NK-92 (cell line): ENCODE measurements at regions not wholly inside any gene's neighbourhood (a gene's known extent, or its start where the extent isn't known, plus 50 kb on each side); places are given as distances from the start of the nearest gene placed in this dataset.
"Not testable (repeated sequence)": the region's sequence is repeated elsewhere in the genome, so short reads cannot be mapped to it uniquely, and the experiment has no call there.

Source experiments
- DNase-seq: peaks from one replicate; lab custom pipeline; 2025; ENCODE audit not compliant: unreplicated experiment; lab: John Stamatoyannopoulos, UW

DNA sequence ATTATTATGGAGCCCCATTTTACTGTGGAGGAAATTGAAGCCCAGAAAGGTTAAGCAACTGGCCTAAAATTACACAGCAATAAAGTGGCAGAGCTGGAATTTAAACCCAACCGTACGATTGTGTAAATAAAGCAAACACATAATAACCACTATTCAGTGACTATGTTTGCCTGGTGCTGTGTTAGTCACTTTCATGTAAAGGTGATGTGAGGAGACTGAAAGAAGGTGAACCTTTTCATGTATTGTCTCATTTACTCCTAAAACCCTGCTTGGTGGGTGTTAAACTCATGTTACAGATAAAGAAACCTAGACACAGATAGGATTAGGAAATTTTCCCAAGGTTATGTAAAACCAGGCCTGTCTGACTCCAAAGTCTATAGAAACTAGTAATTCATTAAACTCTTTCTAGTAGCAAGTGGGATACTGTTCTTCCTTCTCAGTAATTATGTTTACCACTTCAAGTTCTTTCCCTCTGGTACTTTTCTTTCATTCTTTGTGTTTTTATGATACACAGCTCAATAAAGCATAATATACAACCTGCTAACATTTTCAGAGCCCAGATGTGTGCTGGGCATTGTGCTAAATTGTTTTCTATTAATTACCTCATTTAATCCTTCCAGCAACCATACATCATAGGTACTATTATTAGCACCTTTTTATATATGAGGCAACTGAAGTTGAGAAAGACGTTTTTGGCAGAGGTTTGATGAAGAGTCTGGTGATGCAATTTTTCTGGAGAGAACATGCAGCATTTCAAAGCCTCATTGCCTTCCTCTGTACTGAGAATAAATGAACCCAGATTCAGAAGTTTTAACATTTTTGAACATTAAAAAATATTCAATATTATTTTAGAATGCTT lies 202.7 kb downstream of the SPRY1 start:
- no peak for DNase-seq

DNA sequence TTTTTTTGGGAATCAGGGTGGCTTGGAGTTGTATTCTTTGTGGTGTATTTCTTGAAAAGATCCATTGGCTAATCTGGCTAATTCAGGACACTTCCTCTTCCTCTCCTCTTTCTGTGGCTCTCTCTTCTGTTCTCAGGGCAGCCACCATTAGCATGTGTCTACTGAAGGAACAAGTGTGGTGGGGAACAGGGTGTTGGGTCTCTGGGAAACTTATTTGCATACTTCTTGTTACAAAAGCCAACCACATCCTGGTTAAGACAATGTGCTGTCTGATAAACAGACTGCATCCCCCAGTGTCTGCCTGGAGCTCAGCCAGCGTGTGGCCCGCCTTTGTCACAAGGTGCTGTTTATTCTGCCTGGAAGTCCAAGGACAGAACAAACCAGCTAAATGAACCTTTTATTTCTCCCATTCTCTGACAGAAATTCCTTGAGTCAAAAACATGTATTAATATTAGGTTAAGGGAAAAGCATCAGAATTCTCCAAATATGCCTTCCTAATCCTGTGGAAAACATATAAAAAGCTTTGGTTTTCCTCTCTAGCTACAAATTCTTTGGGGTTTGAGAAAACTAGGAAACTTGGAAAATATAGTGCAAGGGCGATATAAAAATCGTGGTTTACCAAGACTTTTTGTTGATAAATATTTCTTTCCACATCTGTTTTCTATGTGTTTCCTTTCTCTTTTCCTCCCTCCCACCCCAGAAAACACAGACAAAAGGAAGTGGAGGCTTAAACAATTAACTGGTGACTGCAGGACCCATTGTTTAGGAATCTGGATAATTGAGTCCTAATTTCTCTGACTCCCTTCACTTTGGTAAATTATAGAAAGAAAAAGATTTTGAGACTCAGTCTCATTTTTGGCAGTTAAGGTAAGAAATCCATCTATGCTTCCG lies 203.6 kb downstream of the SPRY1 start:
- DNase-seq = no peak

DNA sequence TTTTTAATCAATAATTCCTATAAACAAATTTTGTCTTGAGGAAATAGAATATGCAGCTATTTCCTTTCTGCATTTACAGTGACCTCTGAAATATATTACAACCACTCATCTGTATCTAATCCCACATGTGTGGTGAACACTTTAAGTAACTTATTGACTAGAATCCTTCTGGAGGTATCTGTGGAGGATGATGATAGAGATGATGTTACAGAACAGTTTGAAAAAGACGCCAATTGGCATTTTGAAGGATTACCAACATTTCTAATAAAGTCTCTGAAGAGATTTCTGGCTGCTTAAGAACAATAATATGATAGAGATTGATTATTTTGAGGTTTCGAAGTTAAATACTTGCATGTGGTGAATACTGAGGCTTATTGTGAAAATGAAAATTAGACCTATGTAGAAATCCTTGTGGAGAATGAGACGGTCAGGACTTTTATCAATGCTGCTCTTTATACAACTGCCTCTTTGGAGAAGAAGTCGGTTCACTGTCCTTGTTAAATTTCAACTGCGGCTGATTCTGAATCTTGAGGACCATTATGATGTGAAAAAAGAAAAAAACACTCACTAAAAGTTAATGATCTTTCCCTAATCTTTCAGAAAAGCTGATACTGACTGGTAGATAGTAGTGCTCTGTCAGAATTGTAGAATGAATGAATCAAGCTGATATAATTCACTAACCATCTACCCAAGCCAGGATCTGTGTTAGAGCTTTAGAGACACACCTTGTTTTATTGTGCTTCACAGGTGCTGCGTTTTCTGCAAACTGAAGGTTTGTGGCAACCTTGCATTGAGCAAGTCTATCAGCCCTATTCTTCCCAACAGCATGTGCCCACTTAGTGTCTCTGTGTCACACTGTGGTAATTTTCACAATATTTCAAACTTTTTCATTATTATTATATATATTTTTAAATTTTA lies 204.7 kb downstream of the SPRY1 start:
- no peak for DNase-seq

DNA sequence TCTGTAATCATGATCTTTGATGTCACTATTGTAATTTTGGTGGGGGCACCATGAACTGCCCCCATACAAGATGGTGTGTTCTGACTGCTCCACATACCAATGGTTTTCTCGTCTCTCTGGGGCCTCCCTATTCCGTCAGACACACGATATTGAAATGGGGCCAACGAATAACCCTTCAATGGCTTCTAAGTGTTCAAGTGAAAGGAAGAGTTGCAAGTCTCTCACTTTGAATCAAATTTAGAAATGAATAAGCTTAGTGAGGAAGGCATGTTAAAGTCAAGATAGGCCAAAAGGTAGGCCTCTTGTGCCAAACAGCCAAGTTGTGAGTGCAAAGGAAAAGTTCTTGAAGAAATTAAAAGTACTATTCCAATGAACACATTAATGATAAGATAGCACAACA lies 205.4 kb downstream of the SPRY1 start:
- no peak for DNase-seq

DNA sequence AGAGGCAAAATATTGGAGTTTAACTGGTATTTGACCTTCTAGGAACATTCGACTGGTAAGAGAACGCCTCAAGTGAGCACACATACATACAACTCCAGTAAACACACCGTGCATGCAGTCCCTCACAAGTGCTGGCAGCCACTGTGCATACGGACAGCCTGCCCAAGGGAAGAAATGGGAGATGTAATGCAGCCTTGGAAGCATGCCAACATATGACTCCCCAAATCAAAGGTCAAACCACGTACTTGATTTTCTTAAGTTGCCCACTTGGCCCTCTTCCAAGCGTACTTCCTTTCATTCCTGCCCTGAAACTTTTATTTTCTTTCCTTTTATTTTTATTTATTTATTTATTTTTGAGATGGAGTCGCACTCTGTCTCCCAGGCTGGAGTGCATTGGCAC lies 206.6 kb downstream of the SPRY1 start:
- no peak for DNase-seq

DNA sequence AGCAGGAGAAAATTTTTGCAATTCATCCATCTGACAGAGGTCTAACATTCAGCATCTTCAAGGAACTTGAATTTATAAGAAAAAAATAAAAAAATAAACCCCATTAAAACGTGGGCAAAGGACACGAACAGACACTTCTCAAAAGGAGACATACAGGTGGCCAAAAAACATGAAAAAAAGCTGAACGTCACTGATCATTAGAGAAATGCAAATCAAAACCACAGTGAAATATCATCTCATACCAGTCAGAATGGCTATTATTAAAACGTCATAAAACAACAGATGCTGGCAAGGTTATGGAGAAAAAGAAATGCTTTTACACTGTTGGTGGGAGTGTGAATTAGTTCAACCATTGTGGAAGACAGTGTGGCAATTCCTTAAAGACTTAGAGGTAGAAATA lies 209.2 kb downstream of the SPRY1 start:
- not testable (repeated sequence) for DNase-seq

DNA sequence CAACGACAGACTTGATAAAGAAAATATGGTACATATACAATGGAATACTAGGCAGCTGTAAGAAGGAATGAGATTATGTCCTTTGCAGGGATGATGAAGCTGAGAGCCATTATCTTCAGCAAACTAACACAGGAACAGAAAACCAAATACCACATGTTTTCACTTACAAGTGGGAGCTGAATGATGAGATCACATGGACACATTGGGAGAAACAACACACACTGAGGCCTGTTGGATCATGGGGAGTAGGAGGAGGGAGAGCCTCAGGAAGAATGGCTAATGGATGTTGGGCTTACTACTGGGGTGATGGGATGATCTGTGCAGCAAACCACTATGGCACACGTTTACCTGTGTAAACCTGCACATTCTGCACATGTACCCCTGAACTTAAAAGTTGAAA lies 209.7 kb downstream of the SPRY1 start:
- no peak for DNase-seq

DNA sequence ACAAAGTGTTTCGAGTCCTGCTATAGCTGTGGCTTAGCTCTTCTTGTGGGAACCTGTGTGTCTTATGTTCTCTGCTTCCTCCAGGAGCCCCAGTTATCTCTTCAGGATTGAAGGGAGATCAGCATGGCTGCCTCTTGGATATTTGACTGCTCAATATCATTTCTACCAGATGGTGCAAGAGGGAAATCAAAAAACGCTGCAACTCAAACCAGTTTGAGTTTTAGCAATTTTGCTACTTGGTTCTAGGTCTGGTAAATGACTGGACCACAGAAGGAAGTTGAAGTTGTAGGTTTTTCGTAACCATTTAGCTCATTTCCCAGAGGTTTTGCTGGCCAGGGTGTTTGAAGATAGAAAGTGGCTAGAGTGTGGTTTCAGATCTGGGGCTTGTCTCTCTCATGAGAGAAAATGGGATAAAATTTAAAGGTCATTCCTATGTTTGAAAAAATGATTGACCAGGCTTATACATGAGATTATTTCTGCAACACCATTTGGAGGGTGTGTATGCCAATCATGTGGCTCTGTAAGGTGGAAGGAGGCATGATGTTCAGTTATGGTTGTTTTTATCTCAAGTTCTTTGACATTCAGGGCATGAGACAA lies 210.4 kb downstream of the SPRY1 start:
- no peak for DNase-seq

DNA sequence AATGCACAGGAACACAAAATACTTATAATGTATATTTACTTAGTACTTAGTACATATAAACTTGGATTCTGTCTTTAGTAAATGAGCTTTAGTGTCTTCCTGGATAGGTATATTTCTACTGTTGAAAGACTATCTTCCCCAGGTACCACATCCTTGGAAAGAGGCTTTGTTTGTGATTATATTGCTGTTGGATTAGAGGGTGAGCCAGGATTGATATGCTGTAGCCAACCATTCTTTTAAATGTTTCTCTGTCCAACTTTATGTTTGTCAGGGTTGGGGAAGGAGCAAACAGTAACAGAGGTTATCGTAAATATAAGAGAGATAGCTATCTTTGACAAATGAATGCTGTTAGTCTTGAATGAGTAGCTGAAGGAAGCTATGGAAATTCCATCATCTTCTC lies 213.2 kb downstream of the SPRY1 start:
- no peak for DNase-seq

DNA sequence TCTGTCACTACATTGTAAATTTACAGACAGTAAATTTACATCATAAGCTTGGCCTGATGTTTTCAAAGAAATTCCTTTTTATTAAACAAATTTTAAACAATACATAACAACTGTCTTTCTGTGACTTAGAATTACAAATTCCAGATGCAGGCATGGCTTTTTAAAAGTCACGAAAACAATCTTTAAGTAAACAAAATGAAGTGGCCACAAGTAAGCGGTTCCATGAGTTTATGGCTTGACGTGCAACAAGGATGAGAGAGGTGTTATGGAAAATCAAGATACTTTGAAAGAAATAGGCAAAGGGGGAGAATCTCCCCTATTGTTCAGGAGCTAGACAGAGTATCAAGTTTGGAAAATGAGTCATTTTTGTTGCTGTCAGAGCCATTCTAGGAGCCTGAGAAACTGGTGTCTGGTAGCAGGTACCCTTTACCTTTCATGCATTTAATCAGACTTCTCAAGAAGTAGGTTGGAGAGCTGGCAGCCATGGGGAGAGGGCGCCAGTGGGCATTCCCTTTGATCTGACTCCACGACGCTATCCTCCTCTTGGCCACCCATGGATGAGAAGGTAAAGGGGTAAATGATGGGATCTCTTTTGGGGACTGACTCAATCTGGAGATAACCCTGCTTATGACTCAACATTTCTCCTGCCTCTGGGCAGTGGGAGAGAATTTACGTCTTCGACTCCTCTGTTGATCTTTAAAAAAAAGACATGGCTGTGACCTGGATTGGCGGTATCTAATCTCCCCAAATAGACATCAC lies 217.2 kb downstream of the SPRY1 start:
- no peak for DNase-seq

DNA sequence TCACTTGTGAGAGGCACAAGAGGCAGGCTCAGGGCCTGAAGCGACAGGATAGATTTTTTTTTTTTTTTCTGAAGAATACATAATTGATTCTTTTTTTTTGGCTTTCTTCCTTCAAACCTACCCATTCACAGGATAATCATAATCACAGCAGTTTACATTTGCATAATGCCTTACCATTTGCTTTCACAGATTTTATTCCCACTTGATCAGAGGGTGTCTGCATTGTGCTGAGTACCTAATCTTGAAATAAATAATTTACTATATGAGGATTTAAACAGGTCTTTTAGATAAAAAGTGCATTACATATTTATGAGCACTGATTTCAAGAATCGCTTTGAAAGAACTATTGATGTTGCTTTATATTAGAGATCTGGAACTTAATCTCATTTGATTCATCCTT lies 219.3 kb downstream of the SPRY1 start:
- DNase-seq = no peak

DNA sequence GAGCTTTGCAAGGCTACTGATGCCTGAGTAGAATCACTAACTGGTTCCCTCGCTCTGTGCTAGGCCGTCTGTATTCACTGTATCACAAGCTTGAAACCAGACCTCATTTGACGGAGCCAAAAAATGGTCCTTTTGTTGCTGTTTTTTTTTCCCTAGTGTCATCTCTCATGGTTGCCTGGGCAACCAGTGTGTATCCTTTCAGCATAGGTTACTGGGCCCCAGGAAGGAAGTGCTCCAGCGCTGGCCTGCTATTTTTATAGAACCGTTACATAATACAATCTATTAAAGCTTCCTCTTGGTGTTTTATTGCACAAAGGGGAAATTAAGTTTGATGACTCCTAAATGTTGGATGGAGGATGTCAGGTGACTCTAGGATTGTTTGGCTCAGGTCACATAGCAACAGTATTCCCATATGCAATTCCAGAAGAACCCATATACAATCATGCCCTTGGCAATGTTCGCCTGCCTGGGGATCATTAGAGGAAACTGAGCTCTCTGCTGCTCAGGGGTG lies 220.4 kb downstream of the SPRY1 start:
- no peak for DNase-seq

DNA sequence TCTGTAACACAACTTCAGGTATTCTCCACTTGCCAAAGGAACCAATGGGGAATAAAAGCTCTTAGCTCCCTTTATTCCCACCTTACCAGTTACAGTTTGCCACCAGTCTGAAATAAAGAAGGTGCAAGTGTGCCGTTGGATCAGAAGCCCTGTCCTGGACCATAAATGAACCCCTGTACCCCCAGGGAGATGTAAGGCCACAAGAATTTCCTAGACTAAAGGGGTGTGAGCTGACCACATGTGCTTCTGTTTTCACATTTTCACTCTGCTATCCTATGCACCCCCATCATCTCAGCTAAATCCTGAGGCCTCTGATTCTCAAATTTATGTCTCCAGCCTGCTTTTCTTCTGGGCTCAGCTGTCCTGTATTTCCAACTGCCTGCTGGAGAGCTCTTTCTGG lies 221.2 kb downstream of the SPRY1 start:
- DNase-seq = no peak

DNA sequence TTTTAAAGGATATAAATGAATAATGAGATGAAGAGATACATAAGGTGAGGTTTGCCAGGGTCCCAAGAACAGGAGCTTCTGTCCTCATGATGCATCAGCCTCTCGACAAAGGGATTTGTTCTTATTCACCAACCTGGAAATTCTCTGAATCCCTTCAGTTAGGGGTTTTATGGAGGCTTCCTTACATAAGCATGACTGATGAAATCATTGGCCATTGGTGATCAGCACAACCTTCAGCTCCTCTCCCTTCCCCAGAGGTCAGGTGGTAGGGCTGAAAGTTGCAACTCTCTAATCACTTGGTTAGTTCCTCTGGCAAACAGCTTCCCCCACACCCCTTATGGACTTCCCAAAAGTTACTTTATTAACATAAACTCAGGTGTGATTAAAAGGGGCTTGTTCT lies 222.0 kb downstream of the SPRY1 start:
- no peak for DNase-seq

DNA sequence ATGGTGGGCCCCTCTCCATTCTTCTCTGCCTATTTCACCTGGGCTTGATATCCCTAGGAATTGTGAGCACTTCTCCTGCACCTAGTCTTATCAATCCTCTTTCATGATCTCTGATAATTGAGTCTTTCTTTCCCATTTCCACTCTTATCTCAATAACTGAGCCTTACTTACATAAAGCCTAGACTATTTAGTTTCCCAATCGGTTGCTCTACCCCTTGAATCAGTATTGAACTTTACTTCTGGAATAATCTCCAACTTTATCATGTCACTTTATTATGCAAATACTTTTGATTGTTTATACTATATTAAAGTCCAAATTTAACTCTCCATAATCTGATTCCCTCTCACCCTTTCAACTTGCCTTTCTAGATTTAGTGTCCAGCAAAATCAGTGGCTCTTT lies 222.7 kb downstream of the SPRY1 start:
- no peak for DNase-seq

DNA sequence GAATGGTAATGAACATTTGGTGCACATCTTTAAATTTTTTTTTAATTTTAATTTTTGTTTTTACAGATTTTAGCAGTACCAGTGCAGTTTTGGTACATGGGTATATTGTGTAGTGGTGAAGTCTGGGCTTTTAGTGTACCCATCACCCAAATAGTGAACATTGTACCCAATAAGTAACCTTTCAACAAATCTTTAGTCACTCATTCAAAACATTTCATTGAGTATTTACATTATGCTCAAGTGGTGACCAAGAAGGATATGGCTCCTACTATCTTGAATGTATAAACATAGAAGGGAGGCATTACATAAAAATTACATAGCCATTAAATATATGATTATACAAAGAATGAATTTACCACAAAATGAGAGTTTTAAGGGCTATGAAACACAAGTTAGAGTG lies 223.3 kb downstream of the SPRY1 start:
- no peak for DNase-seq

DNA sequence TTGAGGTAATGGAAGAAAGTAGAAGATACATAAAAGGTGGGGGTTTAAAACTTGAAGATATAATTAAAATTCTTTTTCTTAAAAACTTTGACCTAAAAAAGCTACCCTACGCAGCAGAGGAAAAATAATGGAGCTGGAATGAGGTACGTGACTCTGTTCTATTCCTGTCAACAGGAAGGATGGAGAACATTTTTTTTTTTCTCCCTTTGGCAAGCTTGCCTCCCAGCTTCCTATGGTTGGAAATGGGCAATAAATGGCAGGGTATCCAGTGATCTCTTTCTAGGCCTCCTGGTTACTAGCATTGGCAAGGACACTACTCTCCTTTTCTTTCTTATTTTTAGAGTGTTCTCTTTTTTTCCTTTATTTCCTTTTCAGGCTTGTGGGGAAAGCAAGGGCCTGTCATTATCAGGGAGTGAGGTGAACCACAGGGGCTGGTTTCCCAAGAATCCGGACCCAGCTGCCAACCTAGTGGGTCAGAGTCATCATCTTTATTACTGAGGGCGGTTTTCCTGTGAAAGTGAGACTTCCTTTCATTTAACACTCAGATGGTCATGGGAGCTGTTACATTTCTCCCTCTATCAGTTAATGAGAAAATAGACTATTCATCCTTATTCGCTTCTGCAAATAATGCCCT lies 224.6 kb downstream of the SPRY1 start:
- no peak for DNase-seq

DNA sequence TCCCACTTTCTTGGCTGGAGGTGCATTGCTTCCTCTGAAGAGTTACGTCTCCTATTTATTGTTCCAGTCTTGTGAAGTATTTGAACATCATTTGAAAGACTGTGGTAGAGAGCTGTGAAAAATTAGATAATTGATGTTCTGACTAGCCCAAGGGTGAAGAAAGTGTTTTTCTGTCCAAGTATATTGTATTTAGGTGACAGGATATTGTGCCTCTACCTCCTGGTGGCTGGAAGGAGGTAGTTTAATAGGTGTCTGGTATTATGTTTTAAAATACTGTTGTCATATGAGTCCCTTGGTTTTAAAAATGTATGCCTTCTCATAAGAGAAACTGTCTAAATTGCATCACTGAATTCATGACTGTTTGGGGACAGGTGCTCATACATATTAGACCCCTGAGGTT lies 226.0 kb downstream of the SPRY1 start:
- no peak for DNase-seq

DNA sequence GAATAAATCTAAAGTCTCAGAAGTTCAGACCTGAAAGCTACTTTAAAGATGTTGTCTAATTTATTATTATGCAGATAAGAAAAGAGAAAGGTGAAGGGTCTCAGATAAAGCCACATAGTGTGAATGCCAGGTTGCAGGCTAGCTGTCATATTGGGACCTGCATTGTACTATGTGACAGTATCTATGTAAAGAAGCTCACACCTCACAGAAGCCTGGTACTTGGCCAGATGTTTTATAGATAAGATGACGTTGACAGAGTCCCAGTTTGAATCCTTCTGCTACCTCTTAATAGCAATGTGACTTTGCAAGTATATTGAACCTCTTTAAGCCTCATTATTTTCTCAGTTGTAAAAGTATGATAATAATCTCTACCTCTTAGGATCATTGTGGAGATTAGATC lies 227.0 kb downstream of the SPRY1 start:
- no peak for DNase-seq
